CD4-positive, alpha-beta T cell (primary cell): ENCODE measurements at regions not wholly inside any gene's neighbourhood (a gene's known extent, or its start where the extent isn't known, plus 50 kb on each side); places are given as distances from the start of the nearest gene placed in this dataset.
"Not testable (repeated sequence)": the region's sequence is repeated elsewhere in the genome, so short reads cannot be mapped to it uniquely, and the experiment has no call there.

Experiments
- ATAC-seq: fragments of 200-7000 bp; cut with Tn5 transposase; one replicate; pipeline ENCODE4 v1.10.0; 2022; ENCODE audit warnings: mild to moderate bottlenecking; ENCODE audit not compliant: poor library complexity
- CTCF ChIA-PET: fragments of 350-600 bp; sonication (Branson Sonifier 250); formaldehyde crosslinking; loops from one replicate; lab custom pipeline; 2021; ENCODE audit warnings: antibody characterized with exemption, inconsistent platforms; lab: Charles Lee
- POLR2A ChIA-PET: fragments of 350-600 bp; sonication (Branson Sonifier 250); formaldehyde crosslinking; loops from one replicate; lab custom pipeline; 2021; ENCODE audit warnings: antibody characterized with exemption, inconsistent platforms; lab: Charles Lee
- DNase-seq, 14 experiments: peaks; one replicate each; pipeline ENCODE4 v3.0.0-alpha.2; 2013 to 2020; ENCODE audit warnings: mixed read lengths in 2 of 14
- H3K27ac ChIP-seq, 2 donors: one replicate each; pipeline versions ENCODE4 v1.5.1 to v1.7.0; 2013; ENCODE audit warnings: low read length in 2 of 2, low read depth in 1 of 2, mild to moderate bottlenecking in 1 of 2
- H3K27me3 ChIP-seq, 2 experiments: 1 replicate in 1 of 2; 2 replicates in 1 of 2; pipeline versions ENCODE4 v1.6.1 to v1.7.0; 2013; ENCODE audit warnings: low read length in 2 of 2, control low read depth in 1 of 2, mild to moderate bottlenecking in 1 of 2, moderate library complexity in 1 of 2; ENCODE audit not compliant: insufficient read depth in 2 of 2, control insufficient read depth in 1 of 2
- H3K36me3 ChIP-seq: one replicate; pipeline ENCODE4 v1.6.1; 2013; ENCODE audit warnings: low read length, control low read depth; ENCODE audit not compliant: insufficient read depth
- H3K4me1 ChIP-seq: one replicate; pipeline ENCODE4 v1.6.1; 2013; ENCODE audit warnings: low read length, control low read depth; ENCODE audit not compliant: insufficient read depth
- H3K4me3 ChIP-seq: one replicate; pipeline ENCODE4 v1.5.1; 2013; ENCODE audit warnings: mild to moderate bottlenecking, low read length, moderate library complexity
- H3K9me3 ChIP-seq, 2 experiments: 1 replicate in 1 of 2; 2 replicates in 1 of 2; pipeline versions ENCODE4 v1.6.1 to v1.7.0; 2013; ENCODE audit warnings: low read length in 2 of 2, mild to moderate bottlenecking in 2 of 2, control low read depth in 1 of 2, moderate library complexity in 1 of 2; ENCODE audit not compliant: control insufficient read depth in 1 of 2, insufficient read depth in 1 of 2
- H3K27ac Mint-ChIP-seq: one replicate; pipeline ENCODE4 v1.8.0; 2020; ENCODE audit warnings: mixed read lengths
- H3K27me3 Mint-ChIP-seq: one replicate; pipeline ENCODE4 v1.8.0; 2021; ENCODE audit warnings: mixed read lengths
- H3K36me3 Mint-ChIP-seq: one replicate; pipeline ENCODE4 v1.8.0; 2021; ENCODE audit warnings: low read depth, mixed read lengths
- H3K4me1 Mint-ChIP-seq: one replicate; pipeline ENCODE4 v1.8.0; 2021; ENCODE audit warnings: low read depth, mixed read lengths
- H3K4me3 Mint-ChIP-seq: one replicate; pipeline ENCODE4 v1.8.0; 2020; ENCODE audit warnings: mild to moderate bottlenecking, mixed read lengths
- H3K9me3 Mint-ChIP-seq: one replicate; pipeline ENCODE4 v1.8.0; 2020; ENCODE audit warnings: mixed read lengths
- intact Hi-C, 2 experiments: fragments of 100-400 bp; cut with DNase I in 1 of 2; cut with micrococcal nuclease in 1 of 2; formaldehyde crosslinking; loops; one replicate each; pipeline versions ENCODE4 v1.15.1 to v1.9.0; 2023 to 2025; cut with DNase I, micrococcal nuclease
- TF ChIP-seq, protein P1 (sequence below): fragments of 200-600 bp; IDR thresholded peaks from one replicate; pipeline ENCODE4 v1.8.0; 2022; ENCODE audit warnings: antibody characterized with exemption, mild to moderate bottlenecking

DNA sequence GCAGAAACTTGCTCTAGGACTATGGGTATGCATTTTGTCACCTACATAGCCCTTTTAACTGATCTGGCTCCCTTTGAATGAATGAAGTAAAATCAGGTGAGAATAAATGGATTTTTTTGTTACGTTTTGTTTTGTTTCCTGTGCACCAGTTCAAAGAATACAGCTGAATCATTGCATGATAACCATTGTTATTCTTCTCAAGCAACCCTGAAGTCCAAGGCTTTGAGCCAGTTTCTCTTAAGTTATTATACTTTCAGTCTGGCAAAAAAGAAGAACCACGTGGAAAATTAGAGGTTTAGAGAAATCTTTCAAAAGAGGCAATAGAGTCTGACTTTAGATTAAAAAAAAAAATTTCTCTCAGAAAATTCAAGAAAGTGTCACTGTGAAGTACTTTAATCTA is 398.6 kb upstream of the TECRL start:
- no peak for ATAC-seq
- Mint-ChIP-seq H3K4me1 (no peaks in the 10 kb centered on the region), H3K9me3 (peaks cover 3% of the 10 kb centered on the region), H3K4me3 (no peak overlapping the region), H3K36me3 (no peaks in the 10 kb centered on the region), H3K27me3 (no peaks in the 10 kb centered on the region), H3K27ac (no peak overlapping the region)
- intact Hi-C loops = no loop called here
- Histone ChIP-seq H3K9me3 (no peaks in the 10 kb centered on the region), H3K27me3 (no peaks in the 10 kb centered on the region), H3K4me1 (no peaks in the 10 kb centered on the region), H3K4me3 (no peak overlapping the region), H3K36me3 (no peaks in the 10 kb centered on the region), H3K27ac (no peak overlapping the region)
- ChIA-PET POLR2A (no interaction called here), CTCF (no interaction called here)
- TF ChIP-seq, protein P1, sequence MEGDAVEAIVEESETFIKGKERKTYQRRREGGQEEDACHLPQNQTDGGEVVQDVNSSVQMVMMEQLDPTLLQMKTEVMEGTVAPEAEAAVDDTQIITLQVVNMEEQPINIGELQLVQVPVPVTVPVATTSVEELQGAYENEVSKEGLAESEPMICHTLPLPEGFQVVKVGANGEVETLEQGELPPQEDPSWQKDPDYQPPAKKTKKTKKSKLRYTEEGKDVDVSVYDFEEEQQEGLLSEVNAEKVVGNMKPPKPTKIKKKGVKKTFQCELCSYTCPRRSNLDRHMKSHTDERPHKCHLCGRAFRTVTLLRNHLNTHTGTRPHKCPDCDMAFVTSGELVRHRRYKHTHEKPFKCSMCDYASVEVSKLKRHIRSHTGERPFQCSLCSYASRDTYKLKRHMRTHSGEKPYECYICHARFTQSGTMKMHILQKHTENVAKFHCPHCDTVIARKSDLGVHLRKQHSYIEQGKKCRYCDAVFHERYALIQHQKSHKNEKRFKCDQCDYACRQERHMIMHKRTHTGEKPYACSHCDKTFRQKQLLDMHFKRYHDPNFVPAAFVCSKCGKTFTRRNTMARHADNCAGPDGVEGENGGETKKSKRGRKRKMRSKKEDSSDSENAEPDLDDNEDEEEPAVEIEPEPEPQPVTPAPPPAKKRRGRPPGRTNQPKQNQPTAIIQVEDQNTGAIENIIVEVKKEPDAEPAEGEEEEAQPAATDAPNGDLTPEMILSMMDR = no peak
- no peak for DNase-seq

DNA sequence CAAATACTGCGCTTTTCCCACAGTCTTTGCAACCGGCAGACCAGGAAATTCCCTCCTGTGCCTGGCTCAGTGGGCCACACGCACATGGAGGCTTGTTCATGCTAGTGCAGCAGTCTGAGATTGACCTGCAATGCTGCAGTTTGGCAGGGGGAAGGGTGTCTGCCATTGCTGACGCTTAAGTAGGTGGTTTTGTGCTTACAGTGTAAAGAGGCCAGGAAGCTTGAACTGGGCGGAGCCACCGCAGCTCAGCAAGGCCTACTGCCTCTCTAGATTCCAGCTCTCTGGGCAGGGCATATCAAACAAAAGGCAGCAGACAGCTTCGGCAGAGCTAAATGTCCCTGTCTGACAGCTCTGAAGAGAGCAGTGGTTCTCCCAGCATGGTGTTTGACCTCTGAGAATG is 390.5 kb upstream of the TECRL start:
- ChIA-PET CTCF (no interaction called here), POLR2A (no interaction called here)
- intact Hi-C loops = no loop called here
- no peak overlapping the region for H3K27ac ChIP-seq
- no peaks in the 10 kb centered on the region for H3K27me3 Mint-ChIP-seq
- H3K4me3 Mint-ChIP-seq = no peak overlapping the region
- no peak for ATAC-seq
- H3K4me1 Mint-ChIP-seq = no peaks in the 10 kb centered on the region
- H3K36me3 Mint-ChIP-seq = no peaks in the 10 kb centered on the region
- no peaks in the 10 kb centered on the region for H3K9me3 Mint-ChIP-seq
- H3K36me3 ChIP-seq = no peaks in the 10 kb centered on the region
- H3K27me3 ChIP-seq = no peaks in the 10 kb centered on the region
- no peak overlapping the region for H3K27ac Mint-ChIP-seq
- DNase-seq = no peak
- TF ChIP-seq, protein P1 = no peak
- H3K4me3 ChIP-seq = no peak overlapping the region
- H3K4me1 ChIP-seq = no peaks in the 10 kb centered on the region
- H3K9me3 ChIP-seq = peaks cover 0 to 6% of the 10 kb centered on the region in 2 experiments

DNA sequence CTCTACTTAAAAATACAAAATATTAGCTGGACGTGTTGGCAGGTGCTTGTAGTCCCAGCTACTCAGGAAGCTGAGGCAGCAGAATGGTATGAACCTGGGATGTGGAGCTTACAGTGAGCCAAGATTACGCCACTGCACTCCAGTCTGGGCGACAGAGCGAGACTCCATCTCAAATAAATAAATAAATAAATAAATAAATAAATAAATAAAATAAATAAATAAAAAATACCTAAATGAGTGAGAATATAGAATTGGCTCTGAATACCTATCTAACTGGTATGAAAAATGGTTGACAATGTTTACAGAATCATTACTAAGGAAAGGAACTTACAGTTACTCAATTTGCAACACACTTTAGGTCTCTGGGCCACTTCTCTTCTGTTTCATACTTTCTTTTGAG is 389.6 kb upstream of the TECRL start:
- H3K27me3 ChIP-seq, H3K27ac Mint-ChIP-seq, DNase-seq, ATAC-seq, H3K9me3 Mint-ChIP-seq, H3K4me3 Mint-ChIP-seq, CTCF ChIA-PET, H3K36me3 ChIP-seq, H3K27ac ChIP-seq, H3K4me1 ChIP-seq, H3K36me3 Mint-ChIP-seq, H3K4me3 ChIP-seq, H3K4me1 Mint-ChIP-seq, H3K27me3 Mint-ChIP-seq, intact Hi-C loops, H3K9me3 ChIP-seq, POLR2A ChIA-PET: not testable (repeated sequence)

DNA sequence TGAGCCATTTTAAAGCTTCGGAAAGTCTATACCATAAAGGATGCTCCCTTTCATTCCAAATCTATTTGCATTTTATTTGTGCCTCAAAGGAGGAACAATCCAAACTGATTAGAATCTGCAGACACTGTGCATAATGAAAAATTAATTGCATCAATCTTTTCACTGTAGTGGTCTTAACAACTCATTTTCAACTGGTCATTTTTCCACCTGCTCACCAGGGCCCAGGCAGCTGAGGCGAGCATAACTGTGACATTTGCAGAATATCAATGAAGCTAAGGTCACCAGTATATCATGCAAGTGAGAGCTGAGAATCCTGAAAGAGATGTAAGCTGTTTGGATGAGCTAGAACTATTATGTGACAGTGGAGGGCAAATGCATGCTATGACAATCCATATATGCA is 387.3 kb upstream of the TECRL start:
- Mint-ChIP-seq H3K36me3 (no peaks in the 10 kb centered on the region), H3K4me3 (no peak overlapping the region), H3K27me3 (no peaks in the 10 kb centered on the region), H3K4me1 (no peaks in the 10 kb centered on the region), H3K9me3 (no peaks in the 10 kb centered on the region), H3K27ac (no peak overlapping the region)
- peaks cover 0 to 6% of the 10 kb centered on the region in 2 experiments for H3K9me3 ChIP-seq
- DNase-seq = no peak
- TF ChIP-seq, protein P1 = no peak
- H3K27ac ChIP-seq = no peak overlapping the region
- no peaks in the 10 kb centered on the region for H3K4me1 ChIP-seq
- no peaks in the 10 kb centered on the region for H3K27me3 ChIP-seq
- ATAC-seq = no peak
- CTCF ChIA-PET = no interaction called here
- POLR2A ChIA-PET = no interaction called here
- H3K4me3 ChIP-seq = no peak overlapping the region
- H3K36me3 ChIP-seq = no peaks in the 10 kb centered on the region
- intact Hi-C loops = no loop called here
